Esophagus mucosa (tissue), 1 donor: ENCODE measurements at regions not wholly inside any gene's neighbourhood (a gene's known extent, or its start where the extent isn't known, plus 50 kb on each side); places are given as distances from the start of the nearest gene placed in this dataset.

Source experiments
- ATAC-seq: fragments of 200-7000 bp; cut with Tn5 transposase; one replicate; pipeline ENCODE4 v1.9.1; 2020
- donor health status: DM: yes; HTN: yes; CAD: no.

DNA sequence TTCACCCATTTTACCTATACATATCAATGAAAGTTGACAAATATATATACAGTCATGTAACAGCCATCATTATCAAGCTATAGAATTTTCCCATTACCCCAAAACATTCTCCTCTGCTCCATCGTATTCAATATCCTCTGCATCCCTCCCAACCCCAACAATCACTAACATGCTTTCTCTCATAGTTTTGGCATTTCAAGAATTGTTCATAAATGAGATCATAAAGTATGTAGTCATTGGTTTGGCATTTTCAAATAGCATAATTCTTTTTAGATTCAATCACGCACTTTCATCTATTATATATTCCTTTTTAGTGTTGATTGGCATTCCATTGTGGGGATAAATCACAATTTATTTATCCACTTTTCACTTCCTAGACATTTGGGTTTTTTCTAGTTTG is 866.0 kb upstream of the TMEM132C start:
- ATAC-seq = no peak

DNA sequence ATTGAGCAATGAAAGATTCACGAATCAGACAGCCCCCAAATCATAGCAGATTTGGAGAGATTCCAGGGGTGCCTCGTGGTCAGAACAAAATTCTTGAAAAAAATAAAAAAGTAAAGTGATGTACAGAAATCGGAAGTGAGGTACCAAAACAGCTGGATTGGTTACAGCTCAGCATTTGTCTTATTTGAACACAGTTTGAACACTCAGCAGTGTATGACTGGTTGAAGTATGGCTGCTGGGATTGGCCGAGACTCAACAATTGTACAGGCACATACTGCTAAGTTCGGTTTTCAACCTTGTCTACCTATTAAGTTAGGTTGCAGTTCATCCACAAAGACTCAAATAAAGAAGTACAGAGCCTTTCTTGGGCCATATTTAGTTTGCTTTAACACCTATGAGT is 865.4 kb upstream of the TMEM132C start:
- ATAC-seq = no peak

DNA sequence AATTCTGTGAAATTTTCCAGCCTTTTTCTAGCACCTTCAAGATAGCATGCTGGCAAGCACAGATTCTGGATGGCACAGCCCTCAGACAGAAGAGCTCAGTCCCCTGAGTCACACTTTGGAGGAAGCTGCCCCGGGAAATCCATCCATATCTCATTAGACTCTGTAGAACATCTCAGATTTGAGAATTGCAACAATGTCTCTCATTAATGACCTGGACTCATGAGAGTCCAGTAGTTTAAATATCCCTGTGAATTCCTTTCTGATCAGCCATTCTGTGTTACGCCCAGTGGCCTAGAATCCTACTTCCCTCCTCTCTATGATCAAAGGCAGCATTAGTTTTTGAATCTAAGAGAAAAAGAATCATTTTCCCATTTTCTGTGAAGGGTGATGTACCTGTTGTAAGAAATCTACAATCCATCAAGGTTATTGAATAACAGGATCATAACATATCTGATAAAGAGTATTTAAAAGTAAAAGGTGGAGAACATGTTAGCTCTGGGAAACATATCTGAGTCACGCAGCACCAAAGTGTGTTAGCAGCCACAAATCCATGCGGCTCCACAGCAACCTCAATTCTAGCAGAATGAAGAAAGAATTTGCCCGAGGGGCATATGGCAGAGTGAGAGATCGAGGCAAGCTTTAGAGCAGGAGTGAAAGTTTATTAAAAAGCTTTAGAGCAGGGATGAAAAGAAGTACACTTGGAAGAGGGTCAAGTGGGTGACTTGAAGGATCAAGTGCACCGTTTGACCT is 855.6 kb upstream of the TMEM132C start:
- ATAC-seq = no peak

DNA sequence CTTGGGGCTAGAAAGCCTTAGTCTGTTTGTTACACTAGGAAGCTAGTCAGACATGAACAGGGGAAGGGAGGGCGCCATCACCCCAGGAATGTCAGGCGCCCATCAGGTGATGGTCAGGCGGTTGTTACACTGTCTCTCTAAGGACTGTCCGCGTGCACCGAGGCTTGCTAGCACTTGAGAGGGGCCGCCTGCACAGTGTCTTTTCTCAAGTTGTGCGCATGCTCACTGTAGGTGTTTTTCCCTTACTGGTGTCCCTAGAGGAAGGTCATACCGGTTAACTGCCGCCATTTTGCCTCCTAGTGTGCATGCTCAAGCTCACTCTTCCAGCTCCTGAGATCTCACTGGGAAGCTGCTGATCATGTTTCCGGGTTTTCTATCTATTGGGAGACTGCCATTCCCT is 855.0 kb upstream of the TMEM132C start:
- no peak for ATAC-seq

DNA sequence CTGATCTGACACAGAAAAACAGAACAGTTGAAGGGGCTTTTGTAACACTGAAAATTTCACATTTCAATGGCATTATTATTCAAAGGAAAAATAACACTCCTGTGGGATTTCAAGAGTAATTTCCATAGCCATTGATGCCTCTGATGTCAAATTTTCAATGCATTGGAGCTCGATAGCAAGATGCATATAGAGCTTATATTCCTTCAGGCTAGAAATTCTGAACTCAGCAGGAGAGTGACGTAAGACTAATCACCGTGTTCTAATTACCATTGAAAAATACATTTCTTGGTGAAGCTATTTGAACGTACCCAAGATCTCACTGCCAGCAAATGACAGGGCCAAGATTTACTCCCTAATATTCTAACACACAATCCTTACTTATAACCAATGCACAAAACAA is 854.1 kb upstream of the TMEM132C start:
- no peak for ATAC-seq

DNA sequence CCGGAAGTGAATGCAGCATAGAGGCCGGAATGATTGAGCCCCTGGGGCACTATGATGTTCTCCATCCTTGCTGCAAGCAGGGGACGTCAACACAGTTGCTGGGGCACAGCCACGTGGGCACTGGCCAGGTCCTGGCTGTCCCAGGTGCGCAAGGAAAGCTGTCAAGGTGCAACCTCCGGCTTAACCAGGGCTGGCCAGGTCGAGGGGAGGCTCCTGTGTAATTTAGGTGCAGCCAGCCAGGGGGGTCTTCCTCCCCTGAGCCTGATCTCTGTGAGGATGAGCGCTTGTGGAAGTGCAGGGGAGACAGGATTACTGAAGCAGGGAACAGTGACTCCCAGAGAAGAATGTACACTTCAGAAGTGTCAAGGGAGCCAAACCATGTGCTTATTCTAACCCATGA is 852.8 kb upstream of the TMEM132C start:
- no peak for ATAC-seq

DNA sequence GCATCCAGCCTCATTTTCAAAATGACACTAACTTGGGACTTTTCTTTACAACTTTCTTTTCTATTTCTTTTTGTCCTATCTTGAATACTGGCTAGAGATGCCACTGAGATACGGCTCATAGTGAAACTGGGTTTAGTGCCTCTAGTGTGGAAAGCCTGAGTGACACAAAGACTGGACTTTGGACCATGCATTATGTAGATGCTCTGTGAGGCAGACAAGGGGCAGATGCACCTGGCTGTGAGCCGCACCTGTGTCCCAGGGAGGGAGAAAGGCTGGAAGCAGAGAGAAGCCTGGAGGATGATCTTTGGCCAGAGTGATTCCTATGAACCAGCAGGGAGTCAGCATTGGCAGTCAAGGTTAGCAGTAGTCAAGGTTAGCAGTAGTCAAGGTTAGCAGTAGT is 852.3 kb upstream of the TMEM132C start:
- no peak for ATAC-seq

DNA sequence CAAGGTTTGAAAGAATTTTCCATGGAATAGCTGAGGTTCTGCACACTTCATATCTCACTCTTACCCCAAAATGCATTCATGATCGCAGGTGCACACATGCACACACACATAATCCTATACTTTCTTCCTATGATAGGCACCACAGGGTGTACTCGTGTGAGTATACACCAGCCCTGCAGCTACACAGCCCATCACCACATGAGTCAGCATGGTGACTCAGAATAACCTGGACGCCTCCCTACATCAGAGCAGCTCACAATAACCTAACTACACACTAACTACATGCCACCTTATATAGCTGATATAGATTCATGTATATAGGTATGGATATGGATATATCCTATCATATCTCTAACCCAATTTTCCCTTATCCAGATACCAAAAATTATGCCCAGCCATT is 850.2 kb upstream of the TMEM132C start:
- ATAC-seq = no peak

DNA sequence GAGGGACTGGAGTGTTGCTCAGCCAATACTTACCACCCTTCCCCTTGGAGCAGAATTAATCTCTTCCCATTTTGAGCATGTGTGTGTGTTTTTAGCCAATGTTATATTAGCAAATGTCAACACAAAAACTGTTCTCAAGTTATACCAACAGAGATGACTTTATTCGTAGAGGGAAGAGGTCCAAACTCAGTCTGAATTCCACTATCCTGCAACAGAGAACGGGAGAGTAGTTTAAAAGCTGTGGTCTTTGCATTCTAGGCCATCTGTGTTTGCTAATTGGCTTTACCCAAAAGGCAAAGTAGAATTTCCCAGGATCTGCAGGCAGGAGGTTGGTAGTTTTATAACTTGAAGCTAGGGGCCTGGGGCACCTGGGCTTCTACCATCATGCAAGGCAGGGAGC is 847.9 kb upstream of the TMEM132C start:
- ATAC-seq = no peak

DNA sequence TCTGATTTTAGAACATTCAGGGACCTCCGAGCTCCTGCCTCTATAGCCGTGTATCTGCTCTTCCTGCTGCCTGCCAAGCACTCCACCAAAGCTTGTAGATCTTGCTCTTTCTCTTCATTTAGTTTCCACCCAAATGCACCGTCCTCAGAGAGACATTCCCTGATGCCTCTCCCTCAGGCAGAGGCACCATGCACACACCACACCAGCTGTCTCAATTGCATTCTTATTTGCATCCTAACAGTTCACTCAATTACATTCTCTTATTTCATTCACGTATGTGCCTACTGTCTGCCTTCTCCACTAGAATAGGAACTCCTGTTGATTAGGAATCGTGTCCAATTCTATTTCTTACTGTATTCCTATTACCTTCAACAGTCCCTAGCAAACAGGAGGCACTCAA is 845.4 kb upstream of the TMEM132C start:
- ATAC-seq = no peak

DNA sequence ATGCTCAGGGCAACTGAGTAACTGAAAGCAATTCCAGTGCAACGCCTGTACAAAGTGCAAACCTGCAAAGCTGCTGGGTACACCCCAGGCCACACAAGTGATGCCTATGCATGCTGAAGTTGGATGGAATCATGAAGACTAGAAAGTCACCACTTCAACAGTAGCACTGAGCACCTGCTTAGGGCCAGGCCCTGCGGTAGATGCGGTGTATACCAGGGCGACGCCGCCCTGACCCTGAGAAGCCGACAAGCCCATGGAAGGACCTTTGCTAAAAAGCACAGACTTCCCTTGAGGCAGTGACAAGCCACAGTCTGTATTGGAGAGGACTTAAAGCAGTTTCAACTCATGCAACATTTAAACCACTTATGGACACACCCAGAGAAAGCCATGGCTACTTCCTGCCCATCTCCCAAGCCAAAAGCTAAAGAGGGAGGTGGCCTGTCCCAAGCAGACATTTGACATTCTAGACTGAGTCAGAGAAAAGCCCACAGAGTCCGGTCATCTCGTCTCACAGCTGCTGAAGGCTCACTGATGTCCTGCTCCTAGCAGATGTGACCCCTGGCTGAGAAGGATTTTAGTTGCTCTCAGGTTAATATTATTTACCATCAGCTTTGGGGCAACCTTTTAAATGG is 843.9 kb upstream of the TMEM132C start:
- no peak for ATAC-seq

DNA sequence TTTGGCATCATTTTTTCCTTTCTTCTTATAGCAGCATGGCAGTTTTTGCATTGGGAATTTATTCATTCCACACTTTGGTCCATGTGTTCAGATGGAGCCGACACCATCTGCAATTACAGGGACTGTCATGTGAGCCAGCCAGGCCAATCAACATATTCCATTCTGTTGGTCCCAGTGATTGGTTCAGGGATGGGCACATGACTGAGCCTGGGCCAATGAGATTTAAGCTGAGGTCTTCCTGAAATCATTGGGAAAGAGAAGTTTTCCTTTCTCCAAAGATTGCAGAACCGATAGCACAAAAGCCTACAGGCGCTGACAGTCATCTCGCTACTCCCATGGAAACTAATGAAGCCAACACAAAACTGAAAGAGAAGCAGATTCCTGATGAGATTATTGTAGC is 841.5 kb upstream of the TMEM132C start:
- ATAC-seq = no peak

DNA sequence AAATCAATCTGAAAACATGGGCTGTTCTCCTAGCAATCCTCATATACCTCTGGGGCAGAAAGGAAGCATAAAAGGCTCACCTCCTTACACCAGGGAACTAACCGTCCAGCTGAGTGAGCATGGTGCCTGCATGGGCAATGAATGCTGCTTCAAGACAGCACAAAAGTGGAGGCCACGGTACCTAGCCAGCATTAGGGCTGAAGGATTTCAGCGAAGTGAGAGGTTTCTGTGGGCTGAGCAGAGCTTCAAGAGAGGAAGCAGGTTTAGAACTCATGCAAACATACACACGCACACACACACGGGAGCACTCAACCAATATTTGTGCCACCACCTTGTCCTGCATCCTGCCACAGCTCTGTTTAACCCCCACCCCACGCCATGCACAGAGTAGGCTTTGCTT is 838.5 kb upstream of the TMEM132C start:
- no peak for ATAC-seq

DNA sequence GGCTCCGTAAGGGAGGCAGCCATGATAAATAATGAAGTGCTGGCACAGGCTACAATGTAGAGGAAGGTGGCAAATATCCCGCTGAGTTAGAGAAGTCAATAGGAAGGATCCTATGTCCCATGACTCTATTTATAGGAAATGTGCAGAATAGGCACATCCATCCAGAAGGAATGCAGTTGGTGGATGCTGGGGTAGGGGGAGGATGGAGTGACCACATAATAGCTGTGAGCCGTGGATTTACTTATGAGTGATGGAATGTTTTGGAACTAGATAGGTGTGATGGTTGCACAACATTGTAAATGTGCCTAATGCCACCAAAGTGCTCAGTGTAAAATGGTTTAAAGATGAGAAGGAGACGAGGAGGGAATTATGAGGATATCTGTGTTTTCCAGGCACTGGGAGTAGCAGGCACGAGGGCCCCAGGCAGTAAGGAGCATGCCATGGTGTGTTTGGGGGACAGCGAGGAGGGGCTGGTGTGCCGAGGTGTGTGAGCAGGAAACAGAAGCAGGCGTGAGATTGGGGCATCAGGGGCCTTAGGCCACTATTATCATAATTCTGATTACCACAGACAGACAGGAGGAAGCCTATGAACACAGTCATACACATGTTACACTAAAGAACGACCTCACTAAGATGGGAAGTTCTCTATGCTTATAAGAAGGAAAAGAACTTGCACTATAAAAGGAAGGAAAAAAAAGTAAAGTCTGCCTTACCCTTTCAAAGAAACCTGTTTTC is 837.3 kb upstream of the TMEM132C start:
- ATAC-seq = no peak

DNA sequence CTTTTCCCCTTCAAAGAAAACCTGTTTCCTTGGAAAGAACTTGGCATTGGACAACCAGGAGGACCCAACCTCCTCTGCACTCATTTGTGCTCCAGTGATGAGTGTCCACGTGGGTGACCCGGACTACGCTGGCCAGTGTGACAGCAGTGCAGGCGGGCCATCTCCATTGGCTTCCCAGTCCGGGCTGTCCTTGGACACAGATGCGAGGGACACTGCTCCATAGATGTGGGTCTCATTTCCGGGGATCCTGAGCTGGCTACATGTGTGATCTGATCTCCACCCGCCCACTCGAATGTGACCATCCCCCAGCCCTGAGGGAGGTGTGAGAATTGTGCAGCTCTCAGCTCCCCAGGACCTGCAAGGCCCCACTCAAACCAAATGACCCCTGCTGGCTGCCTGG is 836.6 kb upstream of the TMEM132C start:
- ATAC-seq = no peak

DNA sequence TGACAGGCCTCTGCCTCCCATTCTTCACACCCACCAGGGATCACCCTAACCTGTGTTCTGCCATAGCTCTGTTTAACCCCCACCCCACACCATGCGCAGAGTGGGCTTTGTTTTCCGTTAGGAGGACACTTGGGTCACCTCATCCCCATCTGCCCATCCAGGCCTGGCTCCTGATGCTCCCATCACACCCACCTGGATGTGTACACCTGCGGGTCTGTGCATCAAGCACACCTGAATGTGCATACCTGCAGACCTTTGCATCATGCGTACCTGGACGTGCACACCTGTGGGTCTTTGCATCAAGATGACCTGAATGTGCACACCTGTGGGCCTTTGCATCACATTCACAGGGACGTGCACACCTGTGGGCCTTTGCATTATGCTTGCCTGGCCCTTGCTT is 835.8 kb upstream of the TMEM132C start:
- ATAC-seq = no peak

DNA sequence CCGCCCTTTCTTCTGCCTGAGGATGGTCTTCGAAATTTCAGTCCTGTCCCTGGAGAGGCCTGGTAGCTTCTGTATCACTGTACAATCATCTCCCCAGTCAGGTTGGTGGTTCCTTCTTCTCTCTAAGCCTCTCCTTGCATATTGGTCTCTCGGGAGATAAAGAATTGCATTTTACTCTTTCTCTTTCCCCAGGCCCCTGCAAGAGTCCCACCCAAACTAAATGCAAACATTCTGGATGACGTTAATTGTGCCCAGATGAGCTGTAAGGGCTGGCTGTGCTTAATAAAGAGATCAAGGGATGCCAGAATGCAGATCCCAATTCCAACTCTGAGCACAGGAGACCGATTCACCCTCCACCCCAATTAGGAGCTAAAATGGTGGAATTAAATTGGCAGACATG is 835.4 kb upstream of the TMEM132C start:
- no peak for ATAC-seq

DNA sequence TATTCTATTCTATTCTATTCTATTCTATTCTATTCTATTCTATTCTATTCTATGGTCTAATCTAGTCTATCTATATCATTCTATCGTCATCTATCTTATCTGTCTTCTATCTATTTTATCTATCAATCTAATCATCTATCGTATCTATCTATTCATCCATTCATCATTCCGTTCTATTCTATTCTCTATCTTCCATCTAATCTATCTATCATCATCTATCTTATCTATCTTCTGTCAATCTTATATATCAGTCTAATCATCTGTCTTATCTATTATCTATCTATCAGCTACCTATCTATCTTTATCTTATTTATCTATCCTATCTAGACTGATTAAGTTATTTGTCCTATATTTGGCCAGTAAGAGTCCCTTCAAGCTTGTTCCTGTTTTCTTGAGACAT is 831.5 kb upstream of the TMEM132C start:
- no peak for ATAC-seq

DNA sequence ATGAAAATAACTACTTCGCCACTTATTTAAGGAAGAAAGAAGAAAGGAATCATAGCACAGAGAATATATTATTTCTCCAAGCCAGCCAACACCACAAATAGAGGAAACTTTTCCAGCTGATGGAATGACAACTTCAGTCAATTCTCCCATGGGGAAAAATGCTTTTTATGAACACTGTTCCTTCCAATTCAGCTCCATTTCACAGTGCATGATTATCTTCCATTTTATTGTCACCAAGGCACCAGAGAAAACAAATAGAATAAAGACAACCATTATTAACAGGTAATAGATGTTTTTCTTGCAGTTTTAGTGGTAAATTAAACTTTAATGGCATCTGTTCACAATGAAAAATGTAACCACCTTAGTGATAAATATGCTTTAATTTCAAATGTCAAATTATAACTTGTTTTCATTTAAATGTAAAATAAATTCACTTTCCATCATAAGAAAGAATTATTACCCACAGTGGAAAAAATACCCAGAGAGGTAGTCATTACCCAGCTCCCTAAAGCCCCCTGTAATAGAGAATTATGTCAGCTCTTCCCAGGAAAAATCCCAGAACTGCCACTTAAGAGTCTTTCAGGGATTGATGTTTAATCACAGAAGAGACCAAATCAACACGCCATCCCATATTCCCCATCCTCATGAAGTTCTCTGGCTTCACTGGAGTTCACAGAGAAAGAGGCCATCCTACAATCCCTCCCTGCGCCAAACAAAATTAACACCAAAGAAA is 828.3 kb upstream of the TMEM132C start:
- no peak for ATAC-seq

DNA sequence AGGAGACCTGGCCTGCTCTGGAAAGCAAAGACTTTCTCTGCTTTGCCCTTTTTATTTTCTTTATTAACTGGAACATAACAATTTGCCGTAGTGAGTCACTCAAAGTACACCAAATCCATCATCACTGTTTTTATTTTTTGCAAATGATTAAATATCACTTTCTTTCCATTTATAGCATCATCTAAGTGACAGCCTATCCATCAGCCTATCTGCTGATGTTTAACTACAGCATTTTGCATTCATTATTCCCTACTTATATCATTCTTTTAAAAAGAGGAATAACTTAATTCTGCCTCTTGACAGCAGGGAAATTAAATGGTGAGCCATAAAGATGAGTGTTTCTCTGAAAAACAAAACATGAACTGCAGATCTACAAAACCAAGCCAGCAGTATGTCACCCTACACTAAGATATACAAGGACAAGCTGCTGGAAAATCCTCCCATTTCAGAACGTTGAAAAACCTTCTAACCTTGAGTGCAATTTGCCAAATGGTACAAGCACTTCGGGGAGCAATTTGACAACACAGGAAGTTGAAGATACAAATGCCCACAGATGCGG is 821.3 kb upstream of the TMEM132C start:
- ATAC-seq = no peak

DNA sequence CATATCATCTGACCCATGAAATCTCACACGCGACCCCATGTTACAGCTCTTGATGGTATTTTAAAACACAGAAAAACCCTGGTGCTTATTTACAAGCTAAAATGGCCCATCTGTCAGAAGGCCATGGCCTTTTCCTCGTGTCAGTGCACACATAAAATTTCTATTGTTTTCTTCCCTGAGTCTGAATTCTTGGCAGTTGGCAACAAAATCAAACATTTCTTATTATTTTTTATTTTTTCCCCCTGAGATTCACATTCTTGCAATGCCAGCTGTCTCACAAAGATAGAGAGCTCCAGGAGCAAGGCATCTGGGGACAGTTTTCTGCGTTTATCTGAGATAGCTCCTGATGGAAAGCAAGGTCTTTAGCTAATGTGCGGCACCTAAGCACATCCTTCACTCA is 818.1 kb upstream of the TMEM132C start:
- ATAC-seq = no peak

DNA sequence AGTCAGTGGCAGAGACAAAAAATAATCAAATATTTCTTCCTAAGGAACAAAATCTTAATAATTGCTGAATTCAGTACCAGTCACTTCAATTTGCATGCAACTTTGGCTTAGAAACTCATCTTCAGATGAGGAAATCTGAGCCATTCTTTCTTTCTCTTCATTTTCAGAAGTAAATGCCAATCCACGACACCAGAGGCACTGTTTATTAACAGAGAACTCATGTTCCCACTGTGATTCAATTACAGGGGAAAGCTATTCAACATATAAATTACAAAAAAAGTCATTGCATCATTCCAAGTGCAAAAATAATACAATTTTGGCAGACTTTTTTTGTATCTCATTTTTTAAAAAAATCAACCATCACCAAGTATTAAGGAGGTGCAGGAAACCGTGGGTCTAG is 816.1 kb upstream of the TMEM132C start:
- ATAC-seq = no peak
